C1 segment of cervical spinal cord (tissue), 14 donors: ENCODE measurements at regions not wholly inside any gene's neighbourhood (a gene's known extent, or its start where the extent isn't known, plus 50 kb on each side); places are given as distances from the start of the nearest gene placed in this dataset.
"Not testable (repeated sequence)": the region's sequence is repeated elsewhere in the genome, so short reads cannot be mapped to it uniquely, and the experiment has no call there.

Experiments
- DNase-seq, 14 donors: peaks; one replicate each; lab custom pipeline; 2025; lab: John Stamatoyannopoulos, UW

- no peak for DNase-seq
Measured at GRCh38 chr12:84502180-84502860, 410.3 kb downstream of the SLC6A15 start.

GRCh38 chr12:84497819-84498218 is 414.8 kb downstream of the SLC6A15 start:
- no peak for DNase-seq

DNA sequence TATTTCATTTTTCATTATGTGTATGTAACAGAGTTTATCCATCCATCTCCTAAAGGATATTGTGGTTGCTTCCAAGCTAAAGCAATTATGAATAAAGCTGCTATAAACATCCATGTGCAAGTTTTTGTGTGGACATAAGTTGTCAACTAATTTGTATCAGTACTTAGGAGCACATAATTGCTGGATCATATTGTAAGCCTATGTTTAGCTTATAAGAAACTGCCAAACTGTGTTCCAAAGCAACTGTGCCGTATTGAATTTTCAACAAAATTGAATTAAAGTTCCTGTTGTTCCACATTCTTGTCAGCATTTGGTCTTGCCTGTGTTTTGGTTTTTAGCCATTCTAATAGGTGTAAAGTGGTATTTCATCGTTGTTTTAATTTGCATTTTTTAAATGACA is 416.9 kb downstream of the SLC6A15 start:
- DNase-seq: no peak

GRCh38 chr12:84492351-84492883 is 420.2 kb downstream of the SLC6A15 start:
- DNase-seq: no peak

DNA sequence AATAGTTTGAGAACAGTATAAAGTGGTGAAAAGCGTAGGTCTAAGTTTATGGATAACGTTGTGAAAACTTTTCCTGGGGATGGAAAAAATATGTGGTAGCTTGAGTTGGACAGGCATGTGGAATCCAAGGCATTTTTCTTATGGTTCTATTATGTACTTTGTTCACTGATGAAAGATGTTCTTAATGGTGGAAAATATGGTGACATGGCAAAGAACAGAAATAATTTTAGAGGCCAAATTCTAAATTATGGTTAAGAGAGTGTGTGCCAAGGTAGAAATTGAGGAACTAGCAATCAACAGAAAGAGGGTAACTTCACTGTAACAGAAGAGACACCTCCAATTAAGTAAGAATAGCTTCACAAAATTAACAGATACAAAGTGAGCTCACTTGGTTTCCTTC is 427.8 kb downstream of the SLC6A15 start:
- DNase-seq: no peak

GRCh38 chr12:84480803-84481202 is 431.8 kb downstream of the SLC6A15 start:
- no peak for DNase-seq

DNA sequence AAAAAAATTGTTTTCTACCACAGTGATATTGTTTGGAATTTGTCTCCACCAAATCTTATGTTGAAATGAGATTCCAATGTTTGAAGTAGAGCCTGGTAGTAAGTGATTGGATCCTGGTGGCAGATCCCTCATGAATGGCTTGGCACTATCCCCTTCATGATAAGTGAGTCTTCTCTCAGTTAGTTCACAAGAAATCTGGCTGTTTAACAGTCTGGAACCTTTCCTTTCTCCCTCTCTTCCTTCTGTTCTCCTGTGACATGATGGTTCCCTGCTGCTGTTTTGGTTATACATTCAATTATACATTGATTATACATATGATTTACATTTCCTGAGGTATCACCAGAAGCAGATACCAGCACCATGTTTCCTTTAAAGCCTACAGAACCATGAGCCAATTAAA is 442.2 kb downstream of the SLC6A15 start:
- no peak for DNase-seq

DNA sequence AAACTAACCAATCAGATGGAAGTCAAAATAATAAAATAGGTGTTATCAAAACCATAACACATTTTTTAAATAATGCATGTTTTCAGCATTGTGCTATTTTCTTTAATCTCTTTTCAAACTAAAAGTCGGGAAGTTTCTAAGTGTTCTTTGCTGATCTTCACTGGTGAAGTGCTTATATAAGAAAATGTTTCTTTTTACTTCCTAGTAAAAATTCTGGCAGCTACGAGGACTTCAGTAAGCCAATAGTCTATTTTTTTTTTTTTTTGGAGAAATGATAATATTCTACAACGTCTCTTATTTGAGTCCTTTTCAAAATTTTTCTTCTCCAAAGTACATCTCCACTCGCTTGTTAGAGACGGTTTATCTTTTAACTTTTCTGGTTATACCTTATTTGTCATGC is 448.0 kb downstream of the SLC6A15 start:
- no peak for DNase-seq

DNA sequence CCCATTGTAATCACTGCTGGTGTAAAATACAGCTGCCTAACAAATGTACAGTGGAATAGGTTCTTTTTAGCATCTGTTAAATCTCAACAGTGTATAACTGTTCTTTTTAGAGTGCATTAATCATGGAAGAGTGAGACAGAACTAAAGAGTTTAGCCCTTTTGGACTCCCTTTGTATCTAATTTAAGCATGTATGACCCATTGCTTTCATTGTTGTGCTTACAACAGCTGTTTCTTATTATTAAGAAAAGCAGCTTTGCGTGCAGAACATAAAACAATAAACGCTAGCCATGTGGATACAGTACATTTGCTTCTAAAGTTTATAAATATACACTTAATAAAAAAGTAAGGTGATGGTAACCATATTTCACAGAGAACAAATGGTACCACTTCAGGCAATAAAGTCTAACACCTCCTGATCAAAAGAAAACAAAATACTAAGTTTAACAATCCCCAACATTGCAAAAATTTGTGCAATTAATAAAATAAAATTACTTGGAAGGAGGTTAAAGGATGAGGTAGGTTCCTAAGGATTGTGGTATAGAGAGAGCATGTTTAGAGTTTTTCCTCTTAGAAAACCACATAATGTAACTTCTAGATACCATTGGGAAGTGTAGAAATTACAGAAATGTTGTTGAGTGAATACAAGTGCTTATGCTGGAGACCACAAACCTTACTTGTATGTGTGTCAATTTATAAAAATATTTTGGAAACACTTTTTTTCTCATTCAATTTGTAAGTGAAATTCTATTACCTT is 448.7 kb downstream of the SLC6A15 start:
- DNase-seq: no peak

- no peak for DNase-seq
Measured at GRCh38 chr12:84455598-84455997, 457.0 kb downstream of the SLC6A15 start.

DNA sequence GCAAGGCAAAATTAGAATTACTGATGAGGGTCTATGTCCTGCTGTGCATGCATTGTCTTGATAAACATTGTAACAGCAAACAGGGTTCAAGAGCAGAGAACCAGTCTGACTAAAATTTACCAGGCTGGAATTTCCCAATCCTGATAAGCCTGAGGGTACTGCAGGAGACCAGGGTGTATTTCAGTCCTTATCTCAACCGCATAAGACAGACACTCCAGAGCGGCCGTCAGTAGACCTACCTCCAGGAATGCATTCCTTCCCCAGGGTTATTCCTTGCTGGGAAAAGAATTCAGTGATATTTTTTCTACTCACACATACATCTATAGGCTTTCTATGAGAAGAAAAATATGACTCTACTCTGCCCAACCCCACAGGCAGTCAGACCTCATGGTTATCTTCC is 466.1 kb downstream of the SLC6A15 start:
- not testable (repeated sequence) for DNase-seq

- no peak for DNase-seq
Measured at GRCh38 chr12:84436134-84436533, 476.5 kb downstream of the SLC6A15 start.

DNA sequence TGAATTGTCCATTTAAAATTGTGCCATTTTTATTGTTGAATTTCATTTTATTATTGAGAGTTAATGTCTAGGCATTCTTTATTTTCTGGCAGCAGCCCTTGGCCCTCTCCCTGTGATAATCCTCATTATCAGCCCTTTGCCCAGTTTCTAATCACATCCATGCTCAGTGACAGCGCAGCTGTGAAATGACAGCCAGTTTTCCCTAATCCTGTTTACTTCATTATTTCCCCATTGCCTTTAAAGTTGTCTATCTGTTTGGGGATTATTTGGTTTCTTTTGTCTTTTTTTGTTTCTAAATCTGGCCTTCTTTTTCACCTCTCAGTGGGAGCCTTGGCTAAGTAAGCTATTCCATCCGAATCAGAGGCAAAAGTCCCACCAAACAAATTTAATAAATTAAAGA is 476.9 kb downstream of the SLC6A15 start:
- no peak for DNase-seq

GRCh38 chr12:84422340-84422739 is 490.3 kb downstream of the SLC6A15 start:
- no peak for DNase-seq

GRCh38 chr12:84421103-84421502 is 491.5 kb downstream of the SLC6A15 start:
- DNase-seq: no peak

DNA sequence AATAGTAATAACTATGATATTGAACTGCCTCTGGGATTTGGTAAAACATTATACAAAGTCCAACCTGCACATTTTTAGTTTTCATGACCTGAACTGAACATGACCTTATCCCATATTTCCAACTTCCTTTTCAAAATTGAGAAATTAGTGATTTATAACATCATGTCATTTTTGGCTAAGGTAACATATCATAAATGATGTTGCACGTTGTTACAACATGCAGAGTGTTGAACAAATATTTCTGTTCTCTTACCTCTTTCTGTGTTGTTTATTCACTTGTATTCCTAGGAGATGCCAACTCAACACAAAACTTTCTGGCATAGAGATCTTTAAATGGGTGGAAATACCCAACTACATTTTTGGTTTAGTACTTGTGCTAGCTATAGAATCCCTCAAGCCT is 496.0 kb downstream of the SLC6A15 start:
- DNase-seq: no peak

- no peak for DNase-seq
Measured at GRCh38 chr12:84415946-84416345, 496.7 kb downstream of the SLC6A15 start.

DNA sequence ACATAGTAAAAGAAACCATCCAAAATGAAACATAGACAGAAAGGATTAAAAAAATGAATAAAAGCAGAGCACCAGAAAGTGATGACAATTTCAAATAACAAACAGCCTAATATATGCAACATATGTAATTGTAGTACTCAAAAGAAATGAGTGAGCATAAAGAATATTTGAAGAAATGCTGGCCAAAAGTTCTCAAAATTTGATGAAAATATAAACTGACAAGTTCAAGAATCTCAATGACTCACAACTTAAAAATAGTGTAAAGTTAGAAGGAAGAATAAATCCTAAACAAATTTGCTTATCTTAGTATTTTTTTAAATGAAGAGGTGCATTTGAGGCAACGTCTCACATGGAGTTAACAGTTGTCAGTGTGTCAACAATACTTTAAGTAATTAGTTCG is 498.9 kb downstream of the SLC6A15 start:
- DNase-seq: no peak

GRCh38 chr12:84412226-84412625 is 500.4 kb downstream of the SLC6A15 start:
- DNase-seq: no peak

DNA sequence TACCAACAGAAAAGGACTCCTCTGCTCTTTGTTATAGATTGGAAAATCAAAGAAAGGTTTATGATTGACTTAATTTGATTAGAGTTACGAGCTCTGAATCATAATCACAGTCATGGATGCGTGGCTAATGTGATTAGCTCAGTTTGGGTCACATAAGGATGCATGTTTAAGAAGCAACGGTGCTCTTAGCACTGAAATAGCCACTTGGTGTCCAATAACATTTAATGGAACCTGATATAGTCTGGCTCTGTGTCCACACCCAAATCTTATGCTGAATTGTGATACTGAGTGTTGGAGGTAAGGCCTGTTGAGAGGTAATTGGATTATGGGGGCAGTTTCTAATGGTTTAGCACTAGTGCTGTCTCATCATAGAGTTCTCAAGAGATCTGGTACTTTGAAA is 501.6 kb downstream of the SLC6A15 start:
- no peak for DNase-seq

DNA sequence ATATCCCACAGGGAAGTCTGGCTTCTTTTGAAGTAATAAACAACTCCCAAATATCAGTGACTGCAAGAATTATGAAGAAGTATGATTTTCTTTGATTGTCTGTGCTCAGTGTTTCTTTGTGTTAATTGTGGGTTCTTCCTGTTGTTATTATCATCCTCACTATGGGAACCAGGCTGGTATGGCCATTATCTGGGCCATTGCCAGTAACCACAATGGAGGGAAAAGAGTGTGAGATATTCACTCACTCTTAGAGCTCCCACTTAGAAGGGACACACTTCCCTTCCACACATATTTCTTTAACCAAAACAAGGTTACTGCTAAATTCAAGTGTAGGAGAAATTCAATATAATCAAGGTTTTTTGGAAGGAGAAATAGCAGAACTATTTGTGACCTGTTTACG is 503.7 kb downstream of the SLC6A15 start:
- DNase-seq: no peak

DNA sequence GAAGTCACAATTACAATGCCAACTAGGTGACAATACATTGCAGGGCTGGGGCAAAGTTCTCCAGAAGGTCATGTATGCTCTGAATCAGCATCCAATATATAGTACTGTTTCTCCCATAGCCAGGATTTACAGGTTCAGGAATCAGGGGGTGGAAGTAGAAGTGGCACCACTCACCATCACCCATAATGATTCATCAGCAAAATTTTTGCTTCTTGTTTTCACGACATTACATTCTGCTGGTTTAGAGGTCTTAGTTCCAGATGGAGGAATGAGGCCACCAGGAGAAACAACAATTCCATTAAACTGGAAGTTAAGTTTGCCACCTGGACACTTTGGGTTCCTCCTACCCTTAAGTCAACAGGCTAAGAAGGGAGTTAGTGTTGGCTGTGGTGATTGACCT is 505.9 kb downstream of the SLC6A15 start:
- not testable (repeated sequence) for DNase-seq

DNA sequence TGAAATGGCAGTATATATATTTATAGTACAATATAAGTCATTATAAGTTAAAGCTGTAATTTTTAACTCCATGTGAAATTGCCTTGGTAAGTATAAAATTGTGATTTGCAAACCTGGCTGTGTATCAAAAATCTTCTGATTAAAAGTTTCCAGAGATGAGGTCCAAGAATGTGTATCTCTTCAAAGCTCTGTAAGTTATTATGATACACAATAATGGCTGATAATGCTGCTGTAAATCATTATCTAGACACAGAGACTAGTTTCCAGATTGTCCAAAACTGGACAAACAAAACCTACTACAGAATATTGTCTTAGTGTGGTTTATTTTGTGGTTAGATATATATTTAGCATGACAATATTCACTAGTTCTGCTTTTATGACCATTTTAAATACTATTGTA is 514.8 kb downstream of the SLC6A15 start:
- DNase-seq: no peak
